ENCODE measurements at regions not wholly inside any gene's neighbourhood (a gene's known extent, or its start where the extent isn't known, plus 50 kb on each side); places are given as distances from the start of the nearest gene placed in this dataset.

DNA sequence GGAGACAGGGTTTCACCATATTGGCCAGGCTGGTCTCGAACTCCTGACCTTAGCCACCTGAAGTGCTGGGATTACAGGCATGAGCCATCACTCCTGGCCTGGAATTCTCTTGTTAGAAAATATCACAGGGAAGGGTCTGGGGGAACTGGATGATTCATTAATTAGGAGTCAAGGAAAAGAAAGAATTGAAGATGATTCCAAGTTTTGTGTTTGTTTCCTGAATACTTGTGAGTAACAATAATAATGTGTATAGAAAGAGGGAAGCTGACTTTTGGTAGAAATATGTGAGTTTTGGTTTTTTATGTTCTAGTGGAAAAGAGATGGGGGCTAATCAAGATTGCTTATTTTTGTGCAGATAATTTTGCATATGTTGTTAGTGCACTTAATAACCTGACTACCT, 77.3 kb upstream of the CLNK start:
- TF ChIP-seq POLR2AphosphoS5 (IDR thresholded peaks at IDR 0.05), result no peak
- TF ChIP-seq, protein P1, sequence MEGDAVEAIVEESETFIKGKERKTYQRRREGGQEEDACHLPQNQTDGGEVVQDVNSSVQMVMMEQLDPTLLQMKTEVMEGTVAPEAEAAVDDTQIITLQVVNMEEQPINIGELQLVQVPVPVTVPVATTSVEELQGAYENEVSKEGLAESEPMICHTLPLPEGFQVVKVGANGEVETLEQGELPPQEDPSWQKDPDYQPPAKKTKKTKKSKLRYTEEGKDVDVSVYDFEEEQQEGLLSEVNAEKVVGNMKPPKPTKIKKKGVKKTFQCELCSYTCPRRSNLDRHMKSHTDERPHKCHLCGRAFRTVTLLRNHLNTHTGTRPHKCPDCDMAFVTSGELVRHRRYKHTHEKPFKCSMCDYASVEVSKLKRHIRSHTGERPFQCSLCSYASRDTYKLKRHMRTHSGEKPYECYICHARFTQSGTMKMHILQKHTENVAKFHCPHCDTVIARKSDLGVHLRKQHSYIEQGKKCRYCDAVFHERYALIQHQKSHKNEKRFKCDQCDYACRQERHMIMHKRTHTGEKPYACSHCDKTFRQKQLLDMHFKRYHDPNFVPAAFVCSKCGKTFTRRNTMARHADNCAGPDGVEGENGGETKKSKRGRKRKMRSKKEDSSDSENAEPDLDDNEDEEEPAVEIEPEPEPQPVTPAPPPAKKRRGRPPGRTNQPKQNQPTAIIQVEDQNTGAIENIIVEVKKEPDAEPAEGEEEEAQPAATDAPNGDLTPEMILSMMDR (IDR thresholded peaks at IDR 0.05), result no peak
- TF ChIP-seq EP300 (IDR thresholded peaks at IDR 0.05), result no peak
- no peak for TF ChIP-seq POLR2A (IDR thresholded peaks at IDR 0.05)

Measured in upper lobe of left lung (tissue), 4 donors.